GM13976 (cell line): ENCODE measurements at regions not wholly inside any gene's neighbourhood (a gene's known extent, or its start where the extent isn't known, plus 50 kb on each side); places are given as distances from the start of the nearest gene placed in this dataset.

Experiments
- DNase-seq: peaks from one replicate; pipeline ENCODE4 v3.0.0; 2012; ENCODE audit warnings: low spot score
- CTCF ChIP-seq: IDR thresholded peaks from 2 replicates; pipeline ENCODE4 v1.5.1; 2012; ENCODE audit warnings: borderline replicate concordance, mild to moderate bottlenecking; ENCODE audit not compliant: insufficient read depth; ENCODE audit errors: extremely low read depth, missing control alignments, control extremely low read depth
- in situ Hi-C: fragments of 300-500 bp; cut with MboI; formaldehyde crosslinking; loops from one replicate; pipeline ENCODE4 v1.12.0; 2022; ENCODE audit warnings: low sequenced_read_pairs, mixed read lengths, inconsistent platforms; ENCODE audit not compliant: unreplicated experiment

GRCh38 chr3:145721273-145721805 lies 439.6 kb downstream of the PLOD2 start:
- no peak for DNase-seq
- in situ Hi-C loops: no loop called here
- TF ChIP-seq CTCF: no peak

- no peak for TF ChIP-seq CTCF
- DNase-seq: no peak
- in situ Hi-C loops: no loop called here
Observed at GRCh38 chr3:145721815-145722214, 439.2 kb downstream of the PLOD2 start.

- in situ Hi-C loops: no loop called here
- no peak for TF ChIP-seq CTCF
- DNase-seq: no peak
Observed at GRCh38 chr3:145727476-145727875, 433.5 kb downstream of the PLOD2 start.

GRCh38 chr3:145735631-145736030 lies 425.4 kb downstream of the PLOD2 start:
- in situ Hi-C loops: no loop called here
- TF ChIP-seq CTCF: no peak
- DNase-seq: no peak

DNA sequence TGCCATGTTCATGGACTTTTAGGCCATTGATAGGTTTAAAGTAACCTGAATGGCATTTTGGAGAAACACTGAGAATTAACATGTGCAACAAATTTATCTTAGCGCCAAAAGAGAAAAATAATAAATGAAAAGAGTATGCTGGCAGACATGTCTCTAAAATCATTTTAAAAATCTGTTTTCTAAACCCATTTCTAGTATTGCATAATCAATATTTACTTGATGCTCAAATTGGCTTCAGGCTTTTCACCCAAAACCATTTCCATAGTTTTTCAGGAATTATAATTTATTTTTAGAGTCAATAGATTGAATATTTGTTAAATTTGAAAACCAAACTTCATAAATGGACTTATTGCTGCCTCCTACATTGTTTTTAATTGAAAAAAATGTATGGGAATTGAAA lies 423.0 kb downstream of the PLOD2 start:
- DNase-seq: no peak
- in situ Hi-C loops: no loop called here
- no peak for TF ChIP-seq CTCF

- in situ Hi-C loops: no loop called here
- TF ChIP-seq CTCF: no peak
- no peak for DNase-seq
Observed at GRCh38 chr3:145739926-145740325, 421.1 kb downstream of the PLOD2 start.

- in situ Hi-C loops: no loop called here
- TF ChIP-seq CTCF: no peak
- DNase-seq: no peak
Observed at GRCh38 chr3:145750657-145751056, 410.3 kb downstream of the PLOD2 start.
